CD4-positive, alpha-beta T cell treated with Interleukin-17A for 1 hour (primary cell): ENCODE measurements at regions not wholly inside any gene's neighbourhood (a gene's known extent, or its start where the extent isn't known, plus 50 kb on each side); places are given as distances from the start of the nearest gene placed in this dataset.

ENCODE experiments used
- DNase-seq: peaks from one replicate; pipeline ENCODE4 v3.0.0-alpha.2; 2020

DNA sequence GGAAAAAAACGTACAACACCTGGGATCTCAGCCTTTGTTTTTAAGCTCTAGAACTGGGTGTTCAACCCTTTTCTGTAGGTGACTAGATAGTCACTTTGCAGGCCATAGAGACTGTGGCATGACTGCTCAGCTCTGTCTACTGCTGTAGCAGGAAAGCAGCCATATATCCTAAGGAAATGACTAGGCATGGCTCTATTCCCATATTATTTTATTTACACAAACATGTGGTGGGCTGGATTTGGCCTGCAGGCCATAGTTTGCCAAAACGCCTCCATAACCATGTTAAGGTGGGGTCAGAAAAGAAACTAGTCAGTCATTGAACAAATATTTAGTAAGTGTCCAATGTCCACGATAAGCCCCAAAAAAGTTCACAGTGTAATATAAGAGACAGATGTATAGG lies 452.5 kb downstream of the MCTP2 start:
- DNase-seq = no peak

DNA sequence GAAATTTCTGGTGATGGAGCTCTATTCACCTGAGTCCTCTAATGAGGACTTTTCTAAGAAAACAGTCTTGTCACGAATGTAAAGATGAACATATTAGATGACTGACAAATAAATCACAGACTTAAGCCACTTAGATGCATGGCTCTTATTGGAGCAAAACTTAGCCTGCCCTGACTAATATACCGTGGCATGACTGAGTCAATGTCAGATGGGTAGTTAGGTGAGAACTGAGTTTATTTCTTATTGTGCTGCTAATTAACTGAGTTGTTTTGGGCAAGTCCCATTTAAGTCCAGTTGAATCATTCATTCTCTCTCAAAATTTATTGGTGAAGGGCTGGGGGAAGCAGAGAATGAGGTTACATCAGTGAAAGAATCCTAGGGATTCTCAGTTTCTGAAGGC lies 459.8 kb downstream of the MCTP2 start:
- no peak for DNase-seq

DNA sequence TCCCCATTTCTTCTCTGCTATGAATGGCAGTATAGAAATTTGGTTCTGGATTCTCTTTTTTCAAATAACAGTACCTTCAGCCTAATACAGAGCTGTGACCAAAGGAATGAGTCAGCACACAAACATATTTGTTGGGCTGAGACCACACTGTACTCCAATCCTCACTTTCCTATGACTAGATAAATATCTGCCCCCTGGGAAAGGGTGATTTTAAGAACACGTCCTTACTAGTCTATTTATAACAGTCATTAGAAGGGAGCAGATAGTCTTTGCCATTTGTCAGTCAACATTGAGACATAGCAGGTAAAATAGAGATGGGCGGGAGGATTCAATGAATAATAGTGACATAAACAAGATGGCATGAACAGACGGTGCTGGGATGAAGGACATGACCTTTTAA lies 461.3 kb downstream of the MCTP2 start:
- no peak for DNase-seq

DNA sequence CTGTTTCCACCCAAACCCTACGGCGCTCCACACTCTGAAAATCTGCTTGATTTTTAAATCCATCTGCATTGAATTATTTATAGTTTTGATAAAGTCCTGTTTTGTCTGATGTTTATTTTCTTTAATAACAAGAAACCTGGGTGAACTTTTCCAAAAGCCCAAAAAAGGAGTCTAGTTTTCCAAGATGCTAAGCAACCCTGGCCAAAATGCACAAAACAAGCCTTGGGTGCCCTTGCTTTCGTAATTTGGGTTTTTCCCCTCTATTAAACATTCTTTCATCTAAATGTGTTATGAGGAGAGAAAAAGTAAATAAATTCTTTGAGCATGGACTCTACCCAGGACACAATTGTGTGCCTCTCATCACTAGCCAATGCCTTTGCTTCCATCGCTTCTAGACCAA lies 468.9 kb downstream of the MCTP2 start:
- no peak for DNase-seq

DNA sequence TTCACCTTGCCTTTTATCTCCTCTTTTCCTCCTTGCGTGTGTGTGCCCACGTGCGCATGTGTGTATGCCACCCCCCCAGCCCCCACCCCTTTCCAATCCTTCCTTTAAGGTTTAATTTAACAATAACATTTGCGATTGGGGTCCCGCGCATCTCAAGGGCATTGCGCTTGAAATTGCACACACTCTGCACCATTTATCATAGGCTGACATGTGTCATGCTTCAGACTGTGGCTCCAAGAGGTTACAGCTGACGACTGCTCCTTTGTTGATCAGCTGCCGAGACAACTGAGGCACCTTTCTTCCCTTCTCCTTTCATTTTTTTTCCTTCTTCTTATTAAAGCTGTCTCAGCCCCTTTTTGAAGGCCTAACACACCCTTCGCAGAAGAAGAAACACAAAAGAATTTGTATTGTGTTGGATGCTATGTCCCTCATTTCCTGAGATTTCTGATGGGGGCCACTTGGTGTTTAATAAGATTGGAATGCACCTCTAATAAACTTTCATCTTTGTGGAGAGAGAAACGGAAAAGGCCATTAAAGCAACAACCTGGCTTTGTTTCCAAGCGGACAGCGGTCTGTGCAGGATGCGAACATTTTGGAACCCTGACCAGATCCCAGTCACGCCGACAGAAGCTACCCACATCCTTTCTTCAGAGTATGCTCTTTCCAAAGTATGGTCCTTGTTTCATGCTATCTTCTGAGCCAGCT lies 470.1 kb downstream of the MCTP2 start:
- no peak for DNase-seq

DNA sequence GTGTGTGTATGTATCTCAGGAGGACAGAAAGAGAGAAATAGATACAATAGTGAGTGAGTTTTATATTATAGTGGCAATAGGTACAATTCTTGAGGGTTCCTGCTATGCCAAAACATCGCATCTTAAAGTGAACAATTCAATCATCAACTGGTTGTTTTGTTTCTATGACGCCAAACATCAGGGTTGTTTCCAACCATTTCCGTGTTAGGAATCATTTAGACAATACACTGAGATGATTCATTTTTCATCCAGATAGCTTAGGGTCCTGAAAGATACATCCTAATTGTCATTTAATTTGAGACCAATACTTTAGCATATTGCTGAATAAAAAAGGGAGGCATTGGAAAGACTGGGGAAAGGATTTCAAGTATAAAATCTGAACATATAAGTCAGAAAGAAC lies 472.2 kb downstream of the MCTP2 start:
- no peak for DNase-seq

DNA sequence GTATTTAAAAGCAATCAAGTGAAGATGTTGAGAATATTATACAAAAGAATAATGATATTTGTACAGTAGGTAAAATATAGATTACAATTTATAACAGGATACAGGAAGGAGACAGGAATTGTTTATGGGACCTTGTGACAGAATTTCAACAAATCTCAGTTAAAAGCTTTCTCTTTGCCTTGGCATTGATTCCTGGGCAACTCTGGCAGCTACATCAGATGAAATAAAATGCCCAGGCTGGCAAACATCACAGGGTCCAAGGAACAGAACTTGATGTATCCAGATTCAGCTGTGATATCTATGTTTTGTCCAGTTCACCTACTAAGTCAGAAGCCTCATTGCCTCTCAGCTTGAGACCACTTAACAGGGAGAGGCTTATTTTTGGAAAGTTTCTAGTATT lies 473.1 kb downstream of the MCTP2 start:
- DNase-seq = no peak

DNA sequence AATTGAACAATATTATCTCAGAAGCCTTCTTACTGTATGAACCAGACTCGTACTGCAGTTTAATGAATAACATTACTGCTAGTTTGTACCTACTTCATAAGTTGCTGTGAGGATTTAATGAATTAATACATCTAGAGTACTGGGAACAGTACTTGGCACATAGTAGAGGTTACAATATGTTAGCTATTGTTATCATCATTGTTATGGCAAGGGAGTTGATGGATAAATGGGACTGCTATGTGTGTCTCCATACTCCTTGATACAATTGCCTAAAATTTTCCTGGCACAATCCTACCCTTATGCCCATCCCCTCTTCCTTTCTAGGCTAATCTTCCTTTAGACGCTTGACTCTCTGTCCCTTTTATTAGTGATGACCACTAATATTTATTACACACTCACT lies 473.6 kb downstream of the MCTP2 start:
- no peak for DNase-seq

DNA sequence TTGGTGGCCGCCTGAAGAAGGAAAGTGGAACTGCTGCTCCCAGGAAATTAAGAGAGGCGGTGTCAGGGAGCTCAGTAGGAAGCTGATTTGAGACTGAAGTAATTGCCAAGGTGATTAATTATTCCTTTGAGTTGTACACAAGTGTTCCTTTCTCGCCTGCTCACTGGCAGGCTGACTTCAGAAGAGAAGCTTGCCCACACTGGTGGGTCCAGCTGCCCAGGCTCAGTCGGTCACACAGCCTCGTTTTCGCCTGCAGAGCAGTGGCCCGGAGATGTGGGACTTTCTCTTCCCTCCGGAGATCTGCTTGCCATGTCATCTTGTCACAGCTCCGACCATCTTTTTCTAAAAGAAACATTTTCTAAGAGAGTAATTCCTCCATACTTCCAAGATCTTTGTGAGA lies 478.0 kb downstream of the MCTP2 start:
- DNase-seq = no peak

DNA sequence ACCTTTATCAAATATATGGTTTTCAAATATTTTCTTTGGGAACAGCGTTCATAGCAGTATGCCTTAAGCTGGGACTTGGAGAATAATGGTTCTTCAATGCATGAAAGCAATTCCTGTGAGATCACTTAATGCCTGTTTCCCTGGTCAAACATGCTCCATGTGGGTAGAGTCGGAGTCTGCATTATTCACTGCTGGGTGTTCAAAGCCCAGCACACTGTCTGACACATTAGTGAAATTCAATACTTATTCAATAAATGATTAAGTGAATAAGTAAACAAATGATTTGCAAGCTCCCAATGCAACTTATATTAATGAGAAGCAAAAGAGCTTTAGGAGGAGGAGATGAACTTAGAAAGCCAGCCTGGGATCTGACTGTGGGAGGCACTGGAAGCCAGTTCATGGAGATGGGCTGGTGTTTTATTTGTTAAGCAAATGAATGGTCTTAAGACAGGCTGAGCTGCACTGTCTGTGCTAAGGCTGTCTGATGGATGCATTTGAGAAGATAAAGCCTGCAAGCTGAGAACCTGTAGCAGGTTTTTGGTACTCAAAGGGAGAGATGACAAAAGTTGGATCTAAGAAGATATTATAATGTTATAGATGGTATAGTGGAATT lies 490.8 kb downstream of the MCTP2 start:
- no peak for DNase-seq

DNA sequence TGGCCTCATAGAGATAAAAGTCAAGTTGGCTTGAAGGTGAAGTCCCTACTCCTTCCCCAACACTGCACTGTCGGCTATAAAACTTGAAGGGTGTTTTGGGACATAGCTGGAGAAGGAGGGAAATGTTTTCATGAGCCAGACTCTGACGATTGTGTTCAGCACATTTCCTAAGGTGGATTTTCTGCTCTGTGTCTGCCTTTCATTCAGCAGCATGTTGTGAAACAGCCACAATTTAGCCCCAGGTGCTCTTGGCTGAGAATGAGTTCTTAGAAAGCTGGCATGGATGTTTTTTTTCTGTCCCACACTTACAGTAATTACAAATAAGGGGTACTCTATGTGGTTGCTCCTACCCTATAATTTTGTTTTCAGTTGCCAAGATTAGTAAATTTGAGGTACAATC lies 492.4 kb downstream of the MCTP2 start:
- no peak for DNase-seq

DNA sequence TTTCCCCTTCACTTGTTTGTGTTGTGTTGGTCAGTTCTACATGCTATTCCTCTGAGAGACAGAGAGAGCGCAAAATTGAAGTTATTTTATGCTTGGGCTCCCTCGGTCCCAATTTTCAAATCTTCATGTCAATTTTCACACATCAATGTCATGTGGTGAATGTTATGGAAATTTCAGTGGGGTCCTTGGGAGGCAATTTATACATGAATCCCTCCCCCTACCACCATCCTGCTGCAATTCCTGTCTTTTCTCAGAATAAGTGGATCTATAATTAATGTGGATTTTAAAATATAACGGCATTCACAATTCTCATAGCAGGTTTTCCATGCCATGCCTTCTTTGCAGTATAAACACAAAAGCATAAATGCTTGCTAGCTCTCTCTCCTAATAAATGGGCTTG lies 499.9 kb downstream of the MCTP2 start:
- no peak for DNase-seq

DNA sequence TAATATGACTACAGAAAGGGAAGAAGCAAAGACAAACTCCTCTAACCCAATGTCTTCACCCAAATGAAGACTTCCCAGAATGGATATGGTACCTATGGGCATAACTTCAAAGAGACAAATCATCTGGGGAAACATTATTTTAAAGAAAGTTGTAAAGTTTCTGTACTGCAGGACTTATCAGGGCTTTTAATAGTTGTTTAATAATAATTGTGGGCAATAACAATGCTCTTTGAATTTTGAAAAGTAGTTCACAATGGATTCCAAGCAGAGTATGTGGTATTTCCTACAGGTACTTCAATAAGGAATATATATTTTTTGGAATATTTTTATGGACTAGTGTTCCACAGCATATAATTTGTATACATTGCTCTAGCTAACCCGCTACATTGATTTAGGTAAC lies 503.1 kb downstream of the MCTP2 start:
- no peak for DNase-seq

DNA sequence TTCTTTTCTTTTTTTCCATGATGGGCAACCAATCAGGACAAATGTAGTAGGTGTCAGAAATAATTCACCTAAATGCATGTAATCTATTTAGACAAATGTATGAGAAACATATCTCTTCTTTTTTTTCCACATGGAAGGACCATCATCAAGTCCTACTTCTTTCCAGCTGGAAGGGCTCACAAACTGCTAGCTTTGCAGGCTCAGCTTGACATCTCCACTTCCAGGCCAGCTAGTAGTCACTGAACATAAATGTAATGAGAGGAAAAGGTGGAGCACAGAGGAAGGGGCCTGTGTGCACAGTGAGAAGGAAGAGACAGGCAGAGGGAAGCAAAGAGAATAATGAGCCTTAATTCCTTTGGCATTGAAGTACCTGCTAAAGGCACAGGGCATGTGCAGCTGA lies 504.9 kb downstream of the MCTP2 start:
- DNase-seq = no peak

DNA sequence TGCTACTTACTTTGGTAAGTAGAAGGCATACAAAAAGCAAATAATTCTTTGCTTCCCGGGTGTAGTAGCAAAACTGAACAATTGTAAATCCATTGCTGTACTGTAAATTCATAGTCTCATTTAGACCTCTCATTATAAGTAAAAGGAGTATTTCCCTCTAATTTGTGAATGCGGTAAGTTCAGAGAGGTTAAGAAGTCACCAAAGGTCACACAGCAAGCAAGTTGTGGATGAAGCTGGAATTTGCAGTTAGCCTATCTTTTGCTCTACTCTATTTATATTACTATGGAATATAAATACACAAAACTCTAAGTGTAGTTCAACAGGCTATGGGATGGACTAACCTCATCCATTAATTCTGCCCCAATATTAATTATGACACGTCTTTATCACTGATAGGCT lies 508.3 kb downstream of the MCTP2 start:
- DNase-seq = no peak

DNA sequence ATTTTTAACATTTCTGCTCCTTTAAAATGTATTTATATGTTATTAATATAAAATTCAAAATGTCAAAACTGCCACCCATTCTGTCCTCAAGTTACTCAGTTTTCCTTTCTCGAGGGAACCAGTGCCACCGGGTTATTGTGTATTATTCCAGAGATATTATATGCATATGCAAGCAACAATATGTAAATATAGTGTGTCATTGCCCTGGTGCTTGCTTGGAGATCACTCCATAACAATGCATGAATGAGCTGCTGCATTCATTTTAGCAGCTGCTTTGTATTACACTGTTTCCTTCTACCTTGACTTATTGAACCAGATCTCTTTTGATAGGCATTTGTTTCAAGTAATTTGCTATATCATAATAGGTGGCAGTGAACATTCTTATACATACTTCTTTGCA lies 509.1 kb downstream of the MCTP2 start:
- no peak for DNase-seq

DNA sequence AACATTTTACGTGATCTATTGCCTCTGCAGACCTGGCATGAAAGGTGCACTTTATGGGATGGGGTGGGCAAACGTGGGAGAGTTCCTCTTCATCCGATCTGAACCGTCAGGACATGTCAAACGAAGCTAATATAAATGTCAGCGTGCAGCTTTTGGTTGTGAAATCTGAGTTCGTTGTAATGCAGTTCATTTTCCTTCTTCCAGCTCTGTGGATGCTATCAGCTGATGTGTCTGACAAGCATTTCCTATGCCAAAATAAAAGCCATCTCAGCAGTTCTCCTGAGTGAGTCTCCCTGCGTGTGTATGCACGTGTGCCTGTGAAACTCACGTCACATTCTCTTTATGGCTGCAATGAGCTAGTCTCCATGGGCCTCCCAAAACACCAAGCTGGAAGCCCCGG lies 512.3 kb downstream of the MCTP2 start:
- DNase-seq = no peak

DNA sequence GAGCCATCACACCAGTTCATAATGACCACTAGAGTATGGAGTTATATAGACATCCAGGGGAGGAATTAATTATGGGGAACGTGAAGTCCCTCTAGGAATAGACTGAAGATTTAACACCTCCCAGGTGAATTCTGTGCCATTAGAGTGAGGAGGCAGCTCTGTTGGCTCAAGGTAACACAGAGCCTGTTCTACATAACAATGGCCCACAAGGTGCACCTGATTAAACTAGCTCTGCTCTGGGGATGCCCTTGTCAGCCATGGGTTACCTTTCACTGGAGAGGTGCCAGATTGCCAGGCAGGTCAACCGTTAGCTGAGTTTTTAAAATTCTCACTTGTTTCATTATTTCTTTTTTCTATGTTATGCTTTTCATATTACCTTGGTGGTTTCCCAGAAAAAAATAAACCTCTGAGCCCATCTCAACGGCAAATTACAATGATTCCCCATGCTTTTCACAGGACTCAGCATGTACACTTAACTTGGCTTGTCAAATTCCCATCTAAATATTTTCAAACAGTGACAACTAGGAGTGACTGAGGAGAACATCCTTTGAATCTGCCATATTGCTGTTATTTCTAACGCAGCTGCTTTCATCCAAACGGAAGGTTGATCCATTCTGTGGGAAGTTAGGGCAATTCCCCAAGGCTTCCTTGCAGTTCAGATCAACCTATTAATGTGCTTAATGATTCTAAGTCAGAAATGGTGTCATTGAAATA lies 512.9 kb downstream of the MCTP2 start:
- no peak for DNase-seq

DNA sequence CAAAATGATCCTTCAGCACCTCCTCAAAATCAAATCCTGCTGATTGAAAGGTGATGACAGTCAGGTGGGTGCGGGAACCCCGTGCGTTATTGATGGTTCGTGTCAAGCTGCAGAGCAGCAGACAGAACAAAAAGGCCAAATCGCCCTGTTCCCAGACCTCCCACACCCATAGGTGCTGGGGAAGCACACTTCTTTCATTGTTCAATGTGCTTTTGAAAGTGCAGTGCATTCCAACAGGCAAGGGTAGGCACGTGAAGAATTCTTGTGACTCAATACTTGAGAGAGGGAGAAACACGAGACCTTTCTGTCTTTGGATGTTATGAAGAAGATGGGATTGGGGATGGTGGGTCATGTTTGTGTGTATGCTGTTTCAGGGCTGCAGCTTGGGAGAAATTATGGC lies 514.0 kb downstream of the MCTP2 start:
- no peak for DNase-seq

DNA sequence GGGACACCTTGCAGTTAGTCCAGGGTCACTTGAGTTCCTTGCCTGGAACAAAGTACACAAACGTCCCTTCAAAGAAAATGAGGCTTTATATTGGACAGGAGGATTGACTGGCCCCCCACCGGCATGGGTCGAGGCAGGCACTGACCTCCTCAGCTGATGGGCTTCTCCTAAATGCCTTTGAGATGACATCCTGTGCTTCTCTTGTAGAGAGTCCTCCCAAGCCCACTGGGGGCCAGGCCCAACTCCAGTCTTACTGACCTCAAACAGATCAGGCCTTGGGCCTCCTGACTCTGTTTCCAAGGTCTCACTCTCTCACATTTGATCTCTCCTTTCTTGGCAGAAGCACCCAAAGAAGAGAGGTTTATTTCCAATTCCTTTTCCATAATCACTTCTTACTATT lies 516.1 kb downstream of the MCTP2 start:
- DNase-seq = no peak

DNA sequence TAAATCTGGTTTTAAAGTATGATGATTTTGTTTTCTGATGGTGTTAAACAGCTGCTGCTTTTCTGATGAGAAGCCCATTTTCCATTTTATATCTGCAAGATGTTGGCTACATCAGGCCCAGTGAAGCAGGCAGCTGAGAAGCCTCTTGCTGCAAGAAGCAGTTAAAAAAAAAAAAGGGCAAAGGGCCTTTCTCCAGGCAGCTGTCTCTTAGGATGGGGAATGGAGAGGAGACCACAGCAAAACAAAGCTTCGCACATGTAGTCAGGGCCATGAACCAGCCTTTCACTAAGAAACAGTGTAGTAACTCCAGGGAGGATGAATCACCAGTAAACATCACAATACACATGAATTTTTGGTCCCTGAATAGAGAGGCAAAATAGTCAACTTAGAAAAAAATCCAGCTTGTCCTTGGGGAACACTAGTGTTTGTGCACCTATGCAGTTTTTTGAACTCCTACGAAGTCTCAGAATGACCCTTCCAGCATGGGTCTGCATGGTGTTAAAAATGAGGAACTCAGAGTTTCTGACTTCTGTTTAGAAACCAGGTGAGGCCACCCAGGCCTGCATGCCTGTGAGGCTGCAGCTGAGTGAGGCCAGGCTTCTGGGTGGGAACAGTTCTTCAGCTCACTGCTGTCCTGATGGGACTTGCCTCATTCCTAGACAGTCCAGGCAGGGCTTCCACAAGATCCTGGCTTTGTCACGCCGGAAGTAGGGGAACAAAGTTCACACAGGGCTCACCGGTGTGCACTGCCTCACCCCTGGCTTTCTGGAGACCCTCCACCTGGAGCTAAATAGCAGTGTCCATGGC lies 518.7 kb downstream of the MCTP2 start:
- DNase-seq = no peak

DNA sequence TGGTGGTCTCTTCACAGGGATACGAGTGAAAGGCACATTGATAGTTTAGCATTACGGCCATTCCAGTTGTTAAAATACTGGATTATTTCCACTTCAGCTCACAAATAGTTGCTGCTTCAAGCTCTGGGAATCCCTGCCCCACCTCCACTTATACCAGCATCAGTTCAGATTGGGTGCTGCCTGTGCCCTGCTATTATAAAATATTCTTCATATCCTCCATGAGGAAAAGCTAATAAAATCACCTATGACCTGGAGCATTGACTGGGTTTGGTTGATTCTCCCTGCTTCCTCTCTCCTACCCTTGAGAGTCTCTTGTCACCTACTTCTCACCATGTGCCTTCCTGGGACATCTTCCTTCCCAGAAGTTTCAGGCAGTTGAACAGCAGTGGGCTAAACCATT lies 529.0 kb downstream of the MCTP2 start:
- DNase-seq = no peak

DNA sequence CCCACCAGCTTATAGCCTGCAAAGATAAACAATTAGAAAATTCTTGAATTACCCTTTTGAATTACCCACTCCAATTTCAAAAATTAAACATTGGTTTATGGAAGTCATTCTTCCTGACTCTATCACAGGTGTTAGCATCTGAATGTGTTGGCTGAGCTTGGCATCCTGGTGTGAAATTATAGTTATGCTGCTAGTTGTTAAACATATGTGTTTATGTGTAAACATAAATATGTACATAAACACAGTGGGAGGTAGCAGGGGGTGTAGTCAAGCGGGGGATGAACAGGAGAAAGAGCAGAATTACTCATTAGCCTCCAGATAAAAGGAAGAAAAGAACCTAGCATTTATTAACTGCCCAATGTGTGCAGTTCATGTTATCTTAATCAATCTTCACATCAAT lies 530.2 kb downstream of the MCTP2 start:
- no peak for DNase-seq

DNA sequence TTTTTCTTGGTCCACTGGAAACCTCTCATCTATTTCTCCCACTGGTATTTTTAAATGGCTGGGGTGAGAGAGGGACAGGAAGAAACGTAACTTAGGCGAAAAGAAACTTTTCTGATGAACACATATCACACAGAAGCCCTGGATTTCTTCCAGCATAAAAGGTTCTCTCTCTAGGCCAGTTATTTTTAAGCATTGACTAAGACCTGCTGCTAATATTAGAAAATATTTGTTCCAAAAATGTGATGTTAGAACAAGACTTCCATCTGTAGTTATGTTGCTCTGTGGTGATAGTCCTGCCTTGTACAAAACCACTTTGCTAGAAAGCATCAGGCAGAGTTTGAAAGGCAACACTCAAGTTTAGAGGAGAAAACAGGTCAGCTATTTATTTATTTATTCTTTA lies 537.7 kb downstream of the MCTP2 start:
- no peak for DNase-seq
